Hematopoietic multipotent progenitor cell treated with erythropoietin and hydrocortisone succinate and interleukin-3 and kit ligand, for 17 days (in vitro differentiated cells): ENCODE measurements at regions not wholly inside any gene's neighbourhood (a gene's known extent, or its start where the extent isn't known, plus 50 kb on each side); places are given as distances from the start of the nearest gene placed in this dataset.
A peak's percentile ranks its signal among the peaks of the same experiment; 100 is the strongest.

Experiments used
- DNase-seq: peaks from one replicate; pipeline ENCODE4 v3.0.0-alpha.2; 2015; ENCODE audit warnings: low spot score

- no peak for DNase-seq
Measured at GRCh38 chr5:79871364-79872120, 119.5 kb downstream of the MTX3 start.

GRCh38 chr5:79868163-79868670 is 122.8 kb downstream of the MTX3 start:
- DNase-seq, result no peak

- DNase-seq, result no peak
Measured at GRCh38 chr5:79865579-79865978, 125.5 kb downstream of the MTX3 start.

- DNase-seq, result no peak
Measured at GRCh38 chr5:79864364-79864763, 126.7 kb downstream of the MTX3 start.

- DNase-seq, result no peak
Measured at GRCh38 chr5:79859588-79859987, 131.5 kb downstream of the MTX3 start.

GRCh38 chr5:79858410-79858723 is 132.7 kb downstream of the MTX3 start:
- no peak for DNase-seq

GRCh38 chr5:79857714-79858409 is 133.2 kb downstream of the MTX3 start:
- DNase-seq, result peak; percentile 70

- DNase-seq, result no peak
Measured at GRCh38 chr5:79856456-79857055, 134.5 kb downstream of the MTX3 start.

GRCh38 chr5:79853676-79854418 is 137.2 kb downstream of the MTX3 start:
- DNase-seq, result no peak

- no peak for DNase-seq
Measured at GRCh38 chr5:79853028-79853427, 138.0 kb downstream of the MTX3 start.

GRCh38 chr5:79851391-79851863 is 139.6 kb downstream of the MTX3 start:
- DNase-seq, result no peak

- no peak for DNase-seq
Measured at GRCh38 chr5:79850941-79851340, 140.1 kb downstream of the MTX3 start.

GRCh38 chr5:79850316-79850822 is 140.7 kb downstream of the MTX3 start:
- no peak for DNase-seq

GRCh38 chr5:79849486-79850315 is 141.4 kb downstream of the MTX3 start:
- DNase-seq, result no peak
